H1 (cell line): ENCODE measurements at regions not wholly inside any gene's neighbourhood (a gene's known extent, or its start where the extent isn't known, plus 50 kb on each side); places are given as distances from the start of the nearest gene placed in this dataset.

ENCODE experiments used
- CBX8 ChIP-seq: fragments of 300-800, 300-1000 bp; sonication (generic); IDR thresholded peaks from 2 replicates; pipeline ENCODE4 v1.7.1; 2016; ENCODE audit warnings: low read depth, low read length, borderline replicate concordance
- POLR2A ChIP-seq, 2 experiments: IDR thresholded peaks; 1 replicate in 1 of 2; 2 replicates in 1 of 2; pipeline ENCODE4 v1.6.1; 2011; ENCODE audit warnings: low read depth in 2 of 2, low read length in 2 of 2, mild to moderate bottlenecking in 2 of 2; ENCODE audit errors: control extremely low read depth in 1 of 2
- RNF2 ChIP-seq: fragments of 200-900, 300-1000 bp; sonication (generic); IDR thresholded peaks from 2 replicates; pipeline ENCODE4 v1.7.1; 2016; ENCODE audit warnings: borderline replicate concordance, low read depth, mild to moderate bottlenecking, antibody characterized with exemption, low read length; ENCODE audit not compliant: poor library complexity, severe bottlenecking; ENCODE audit errors: missing control alignments
- SIN3A ChIP-seq, 2 experiments: IDR thresholded peaks in 1 of 2; conservative IDR thresholded peaks in 1 of 2; 2 replicates each; pipeline ENCODE4 v1.6.1; 2011 to 2012; ENCODE audit warnings: low read length in 2 of 2, improper control_type of control experiment in 1 of 2, low read depth in 1 of 2, mild to moderate bottlenecking in 1 of 2
- SIRT6 ChIP-seq: IDR thresholded peaks from one replicate; pipeline ENCODE4 v1.7.1; 2012; ENCODE audit warnings: low read length, inconsistent platforms
- SUZ12 ChIP-seq: fragments of 200-600 bp; sonication (generic); IDR thresholded peaks from 2 replicates; pipeline ENCODE4 v1.6.1; 2012; ENCODE audit warnings: mild to moderate bottlenecking, inconsistent platforms, low read length, moderate library complexity, mixed read lengths
- TCF12 ChIP-seq: IDR thresholded peaks from 2 replicates; pipeline ENCODE4 v1.6.1; 2011; ENCODE audit warnings: low read depth, mild to moderate bottlenecking, low read length
- YY1 ChIP-seq: IDR thresholded peaks from 2 replicates; pipeline ENCODE4 v1.6.1; 2011; ENCODE audit warnings: low read depth, mild to moderate bottlenecking, low read length
- TF ChIP-seq, protein P1 (sequence below), 3 experiments: IDR thresholded peaks; 1 replicate in 2 of 3; 2 replicates in 1 of 3; pipeline versions ENCODE4 v1.5.1 to v1.6.1; 2011; ENCODE audit warnings: low read length in 3 of 3, mild to moderate bottlenecking in 3 of 3, inconsistent platforms in 2 of 3, low read depth in 1 of 3, moderate library complexity in 1 of 3; ENCODE audit not compliant: insufficient read depth in 1 of 3; ENCODE audit errors: control extremely low read depth in 1 of 3

DNA sequence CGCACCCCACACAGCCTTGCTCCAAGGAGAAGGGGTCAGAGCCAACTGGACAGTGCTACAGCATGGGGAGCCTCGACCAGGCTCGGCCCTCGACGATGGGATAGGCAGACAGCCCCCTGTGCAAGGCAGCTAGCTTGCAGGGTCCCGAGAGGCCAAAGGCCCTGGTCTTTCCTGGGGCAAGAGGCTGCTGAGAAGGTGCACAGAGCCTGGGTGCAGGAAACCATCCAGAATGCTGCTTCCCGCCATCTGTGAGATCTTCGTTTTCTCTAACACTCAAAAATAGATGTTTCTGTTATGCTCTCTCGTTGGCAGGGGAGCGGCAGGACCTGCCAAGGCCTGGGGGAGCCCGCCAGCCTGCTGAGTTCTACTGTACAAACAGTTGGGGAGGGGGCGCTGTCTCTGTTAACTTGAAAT is 168.0 kb upstream of the RTL1 start:
- TF ChIP-seq, protein P1, sequence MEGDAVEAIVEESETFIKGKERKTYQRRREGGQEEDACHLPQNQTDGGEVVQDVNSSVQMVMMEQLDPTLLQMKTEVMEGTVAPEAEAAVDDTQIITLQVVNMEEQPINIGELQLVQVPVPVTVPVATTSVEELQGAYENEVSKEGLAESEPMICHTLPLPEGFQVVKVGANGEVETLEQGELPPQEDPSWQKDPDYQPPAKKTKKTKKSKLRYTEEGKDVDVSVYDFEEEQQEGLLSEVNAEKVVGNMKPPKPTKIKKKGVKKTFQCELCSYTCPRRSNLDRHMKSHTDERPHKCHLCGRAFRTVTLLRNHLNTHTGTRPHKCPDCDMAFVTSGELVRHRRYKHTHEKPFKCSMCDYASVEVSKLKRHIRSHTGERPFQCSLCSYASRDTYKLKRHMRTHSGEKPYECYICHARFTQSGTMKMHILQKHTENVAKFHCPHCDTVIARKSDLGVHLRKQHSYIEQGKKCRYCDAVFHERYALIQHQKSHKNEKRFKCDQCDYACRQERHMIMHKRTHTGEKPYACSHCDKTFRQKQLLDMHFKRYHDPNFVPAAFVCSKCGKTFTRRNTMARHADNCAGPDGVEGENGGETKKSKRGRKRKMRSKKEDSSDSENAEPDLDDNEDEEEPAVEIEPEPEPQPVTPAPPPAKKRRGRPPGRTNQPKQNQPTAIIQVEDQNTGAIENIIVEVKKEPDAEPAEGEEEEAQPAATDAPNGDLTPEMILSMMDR (IDR thresholded peaks at IDR 0.05; ENCODE audit: control extremely low read depth in 1 of 3, insufficient read depth in 1 of 3, low read depth in 1 of 3, low read length in 3 of 3), result no peak
- no peak for TF ChIP-seq CBX8
- TF ChIP-seq POLR2A (IDR thresholded peaks at IDR 0.05; ENCODE audit: control extremely low read depth in 1 of 2, low read depth in 2 of 2, low read length in 2 of 2), result no peak
- no peak for TF ChIP-seq TCF12
- no peak for TF ChIP-seq SIRT6
- TF ChIP-seq SIN3A (conservative IDR thresholded peaks at IDR 0.05 in 1 of 2, IDR thresholded peaks at IDR 0.05 in 1 of 2; ENCODE audit: low read depth in 1 of 2, low read length in 2 of 2), result no peak
- no peak for TF ChIP-seq RNF2
- TF ChIP-seq YY1, result no peak
- no peak for TF ChIP-seq SUZ12
